ENCODE measurements at regions not wholly inside any gene's neighbourhood (a gene's known extent, or its start where the extent isn't known, plus 50 kb on each side); places are given as distances from the start of the nearest gene placed in this dataset.
"Not testable (repeated sequence)": the region's sequence is repeated elsewhere in the genome, so short reads cannot be mapped to it uniquely, and the experiment has no call there.

DNA sequence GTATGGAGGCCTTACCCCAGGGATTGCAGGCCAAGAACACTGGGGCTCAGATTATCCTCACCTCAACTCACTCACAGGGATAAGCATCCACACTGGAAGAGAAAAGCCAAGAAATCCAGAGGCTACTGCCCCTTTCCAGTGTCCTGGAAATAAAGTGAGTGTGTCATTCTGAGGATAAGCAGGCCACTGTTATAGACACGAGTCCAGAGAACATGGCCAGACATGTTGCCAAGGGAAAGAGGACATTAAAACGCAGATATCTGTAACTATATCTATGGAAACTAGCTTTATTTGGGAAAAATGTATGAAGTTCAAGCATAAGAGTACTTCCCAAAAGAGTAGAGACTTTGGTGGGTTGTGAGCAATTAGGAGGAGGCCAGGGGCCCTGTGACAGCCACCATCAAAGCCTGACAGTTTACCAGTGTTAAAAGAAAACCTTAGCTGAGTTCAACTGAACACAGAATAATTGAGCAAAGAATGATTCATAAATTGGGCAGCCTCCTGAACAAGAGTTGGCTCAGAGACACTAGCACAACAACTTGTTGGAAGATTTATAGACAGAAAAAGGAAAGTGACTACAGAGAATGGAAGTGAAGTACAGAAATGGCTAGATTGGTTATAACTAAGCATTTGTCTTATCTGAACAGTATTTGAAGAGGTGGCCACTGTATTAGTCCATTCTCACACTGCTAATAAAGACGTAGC is 1222.2 kb downstream of the STIM2 start:
- ATAC-seq: no peak
- DNase-seq: no peak

DNA sequence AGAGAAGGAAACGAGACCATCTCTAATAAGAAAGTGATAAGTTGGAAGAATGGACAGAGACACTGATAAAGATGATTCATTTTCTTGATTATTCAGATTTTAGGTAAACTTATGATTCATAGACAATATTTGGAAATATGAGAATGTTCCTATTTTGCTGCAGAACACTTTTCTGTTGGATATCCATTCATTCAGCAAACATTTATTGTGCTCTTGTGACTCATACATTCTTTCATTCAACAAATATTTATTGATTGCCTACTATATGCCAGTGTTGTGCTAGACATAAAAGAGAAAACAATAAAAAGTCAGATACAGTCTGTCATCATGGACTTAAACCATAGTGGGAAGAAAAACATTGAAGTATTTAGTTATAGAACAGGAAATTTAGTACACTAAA is 1232.0 kb downstream of the STIM2 start:
- ATAC-seq (no peak), DNase-seq (no peak)

GRCh38 chr4:28093071-28093470 is 1232.4 kb downstream of the STIM2 start:
- DNase-seq (no peak), ATAC-seq (no peak)

DNA sequence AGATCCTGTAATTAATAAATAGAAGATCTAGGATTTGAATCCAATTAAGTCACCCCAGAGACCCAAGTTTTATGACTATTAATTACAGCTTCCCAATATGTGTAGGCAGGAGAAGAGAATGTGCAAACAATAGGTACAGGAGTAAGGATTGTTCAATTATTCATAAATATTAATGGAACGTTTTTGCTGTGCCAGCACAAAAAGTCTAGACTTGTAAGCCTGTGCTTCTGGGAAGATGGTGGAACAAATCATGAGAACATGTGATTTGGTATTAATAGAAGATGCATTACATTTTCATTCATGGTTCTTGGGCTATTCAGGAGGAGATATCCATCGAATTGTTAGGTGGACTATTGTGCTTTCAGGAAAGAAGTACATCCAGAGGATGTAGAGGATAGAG is 1240.9 kb downstream of the STIM2 start:
- DNase-seq: no peak
- no peak for ATAC-seq

GRCh38 chr4:28105271-28105859 is 1244.7 kb downstream of the STIM2 start:
- no peak for ATAC-seq
- DNase-seq: no peak

GRCh38 chr4:28106155-28106554 is 1245.5 kb downstream of the STIM2 start:
- ATAC-seq (no peak), DNase-seq (no peak)

DNA sequence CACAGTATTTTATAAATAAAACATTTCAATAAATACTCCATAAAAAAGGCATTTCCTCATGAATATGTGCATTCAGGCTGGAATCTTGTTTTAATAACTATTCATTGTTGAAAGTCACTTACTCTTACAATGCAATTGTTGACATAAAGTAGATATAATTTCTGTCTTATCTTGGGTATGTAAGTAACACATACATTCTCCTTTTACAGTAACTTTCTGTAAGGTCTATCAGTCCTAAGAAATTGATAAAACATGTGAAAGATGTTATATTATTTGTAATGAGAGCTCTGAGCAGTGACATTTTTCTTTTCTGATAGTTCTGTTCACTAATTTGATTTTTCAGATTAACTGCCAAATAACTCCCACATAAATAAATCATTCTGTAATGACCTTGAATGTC is 1249.2 kb downstream of the STIM2 start:
- ATAC-seq (no peak), DNase-seq (no peak)

DNA sequence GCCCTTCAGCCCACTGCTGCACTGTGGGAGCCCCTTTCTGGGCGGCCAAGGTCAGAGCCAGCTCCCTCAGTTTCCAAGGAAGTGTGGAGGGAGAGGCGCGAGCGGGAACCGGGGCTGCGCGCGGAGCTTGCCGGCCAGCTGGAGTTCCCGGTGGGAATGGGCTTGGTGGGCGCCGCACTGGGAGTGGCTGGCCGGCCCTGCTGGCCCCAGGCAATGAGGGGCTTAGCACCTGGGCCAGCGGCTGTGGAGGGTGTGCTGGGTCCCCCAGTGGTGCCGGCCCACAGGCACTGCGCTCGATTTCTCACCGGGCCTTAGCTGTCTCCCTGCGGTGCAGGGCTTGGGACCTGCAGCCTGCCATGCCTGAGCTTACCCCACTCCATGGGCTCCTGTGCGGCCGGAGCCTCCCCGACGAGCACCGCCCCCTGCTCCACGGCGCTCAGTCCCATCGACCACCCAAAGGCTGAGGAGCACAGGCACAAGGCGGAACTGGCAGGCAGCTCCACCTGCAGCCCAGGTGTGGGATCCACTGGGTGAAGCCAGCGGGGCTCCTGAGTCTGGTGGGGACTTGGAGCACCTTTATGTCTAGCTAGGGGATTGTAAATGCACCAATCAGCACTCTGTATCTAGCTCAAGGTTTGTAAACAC is 1252.2 kb downstream of the STIM2 start:
- DNase-seq, ATAC-seq: not testable (repeated sequence)

DNA sequence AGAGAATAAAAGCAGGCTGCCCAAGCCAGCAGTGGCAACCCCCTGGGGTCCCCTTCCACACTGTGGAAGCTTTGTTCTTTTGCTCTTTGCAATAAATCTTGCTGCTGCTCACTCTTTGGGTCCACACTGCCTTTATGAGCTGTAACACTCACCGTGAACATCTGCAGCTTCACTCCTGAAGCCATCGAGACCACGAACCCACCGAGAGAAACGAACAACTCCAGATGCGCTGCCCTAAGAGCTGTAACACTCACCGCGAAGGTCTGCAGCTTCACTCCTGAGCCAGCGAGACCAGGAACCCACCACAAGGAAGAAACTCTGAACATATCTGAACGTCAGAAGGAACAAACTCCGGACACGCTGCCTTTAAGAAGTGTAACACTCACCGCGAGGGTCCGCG is 1252.9 kb downstream of the STIM2 start:
- ATAC-seq, DNase-seq: not testable (repeated sequence)

DNA sequence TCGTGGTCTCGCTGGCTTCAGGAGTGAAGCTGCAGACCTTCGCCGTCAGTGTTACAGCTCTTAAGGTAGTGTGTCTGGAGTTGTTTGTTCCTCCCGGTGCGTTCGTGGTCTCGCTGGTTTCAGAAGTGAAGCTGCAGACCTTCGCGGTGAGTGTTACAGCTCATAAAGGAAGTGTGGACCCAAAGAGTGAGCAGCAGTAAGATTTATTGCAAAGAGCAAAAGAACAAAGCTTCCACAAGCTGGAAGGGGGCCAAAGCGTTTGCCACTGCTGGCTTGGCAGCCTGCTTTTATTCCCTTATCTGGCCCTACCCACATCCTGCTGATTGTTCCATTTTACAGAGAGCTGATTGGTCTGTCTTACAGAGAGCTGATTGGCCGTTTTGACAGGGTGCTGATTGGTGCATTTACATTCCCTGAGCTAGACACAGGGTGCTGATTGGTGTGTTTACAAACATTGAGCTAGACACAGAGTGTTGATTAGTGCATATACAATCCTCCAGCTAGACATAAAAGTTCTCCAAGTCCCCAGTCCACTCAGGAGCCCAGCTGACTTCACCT is 1256.0 kb downstream of the STIM2 start:
- not testable (repeated sequence) for ATAC-seq, DNase-seq

- ATAC-seq (no peak), DNase-seq (no peak)
Observed at GRCh38 chr4:28117084-28117682, 1256.5 kb downstream of the STIM2 start.

- DNase-seq (no peak), ATAC-seq (no peak)
Observed at GRCh38 chr4:28146191-28146590, 1285.5 kb downstream of the STIM2 start.

GRCh38 chr4:28148221-28148620 is 1287.6 kb downstream of the STIM2 start:
- no peak for DNase-seq
- no peak for ATAC-seq

GRCh38 chr4:28149762-28150161 is 1289.1 kb downstream of the STIM2 start:
- ATAC-seq (no peak), DNase-seq (no peak)

GRCh38 chr4:28151314-28151713 is 1290.7 kb downstream of the STIM2 start:
- no peak for DNase-seq
- ATAC-seq: no peak

DNA sequence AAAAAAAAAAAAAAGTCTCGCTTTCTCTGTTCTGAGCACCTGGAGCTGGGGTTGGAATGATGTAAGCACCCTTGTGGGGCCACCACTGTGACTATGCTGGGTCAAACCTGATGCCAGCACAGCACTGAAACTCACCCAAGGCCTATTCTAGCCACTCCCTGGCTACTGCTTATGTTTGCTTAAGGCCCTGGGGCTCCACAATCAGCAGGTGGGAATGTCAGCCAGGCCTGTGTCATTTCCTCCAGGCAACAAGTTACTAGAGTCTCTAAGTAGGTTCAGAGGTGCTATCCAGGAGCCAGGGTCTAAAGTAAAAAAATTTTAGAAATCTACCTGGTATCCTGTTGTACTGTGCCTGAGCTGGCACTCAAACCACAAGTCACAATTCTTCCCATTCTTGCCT is 1306.8 kb downstream of the STIM2 start:
- no peak for ATAC-seq
- DNase-seq: no peak

GRCh38 chr4:28176942-28177341 is 1316.3 kb downstream of the STIM2 start:
- no peak for DNase-seq
- ATAC-seq: no peak

- DNase-seq (no peak), ATAC-seq (no peak)
Observed at GRCh38 chr4:28177641-28178040, 1317.0 kb downstream of the STIM2 start.

- DNase-seq (no peak), ATAC-seq (no peak)
Observed at GRCh38 chr4:28179126-28179525, 1318.5 kb downstream of the STIM2 start.

DNA sequence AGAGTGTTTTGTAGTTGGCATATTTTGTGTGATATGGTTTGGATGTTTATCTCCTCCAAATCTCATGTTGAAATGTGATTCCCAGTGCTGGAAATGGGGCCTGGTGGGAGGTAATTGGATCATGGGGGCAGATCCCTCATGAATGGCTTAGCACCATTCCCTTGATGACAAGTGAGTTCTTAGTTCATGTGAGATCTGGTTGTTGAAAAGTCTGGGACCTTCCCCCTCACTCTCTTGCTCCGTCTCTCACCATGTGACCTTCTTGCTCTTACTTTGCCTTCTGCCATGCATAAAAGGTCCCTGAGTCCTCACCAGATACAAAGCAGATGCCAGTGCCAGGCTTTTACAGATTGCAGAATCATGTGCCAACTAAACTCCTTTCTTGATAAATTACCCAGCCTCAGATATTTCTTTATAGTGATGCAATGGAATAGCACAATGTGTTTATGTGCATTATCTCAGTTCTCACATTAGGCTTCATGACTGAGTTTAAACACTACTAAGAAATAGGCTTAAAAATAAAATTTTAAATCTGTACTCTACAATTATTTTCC is 1348.8 kb downstream of the STIM2 start:
- ATAC-seq (no peak), DNase-seq (no peak)

DNA sequence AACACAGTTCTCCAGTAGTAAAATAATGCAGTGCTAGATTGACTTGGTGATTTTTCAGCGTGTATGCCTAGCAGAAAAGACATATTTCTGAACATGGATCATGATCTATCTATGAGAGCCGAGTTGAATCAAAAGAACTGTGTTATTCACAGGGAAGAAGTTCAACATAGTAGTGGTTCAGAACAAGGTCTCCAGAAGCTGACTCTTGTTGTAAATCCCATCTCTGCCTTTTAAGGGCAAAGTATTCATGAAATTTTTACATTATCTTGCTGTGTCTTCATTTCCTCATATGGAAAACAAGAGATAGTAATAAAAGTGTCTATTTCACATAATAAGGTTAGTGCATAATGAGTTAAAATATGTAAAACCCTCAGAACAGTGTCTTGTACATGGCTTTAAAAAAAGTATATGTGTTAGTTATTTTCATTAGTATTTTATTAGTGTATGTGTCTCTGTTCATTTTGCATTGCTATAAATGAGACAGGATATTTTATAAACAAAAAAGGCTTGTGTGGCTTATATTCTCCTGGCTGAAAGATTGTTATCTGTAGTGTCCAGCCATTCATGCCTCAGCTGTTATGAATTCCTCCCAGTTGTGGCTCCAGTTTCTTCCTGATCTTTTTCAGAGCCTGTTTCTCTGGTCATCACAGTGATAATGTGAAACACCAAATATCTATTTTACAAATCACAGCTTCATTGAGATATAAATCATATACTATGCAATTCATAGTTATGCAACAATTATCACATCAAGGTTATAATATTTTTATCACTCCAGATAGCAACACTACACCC is 1351.2 kb downstream of the STIM2 start:
- no peak for ATAC-seq
- no peak for DNase-seq

DNA sequence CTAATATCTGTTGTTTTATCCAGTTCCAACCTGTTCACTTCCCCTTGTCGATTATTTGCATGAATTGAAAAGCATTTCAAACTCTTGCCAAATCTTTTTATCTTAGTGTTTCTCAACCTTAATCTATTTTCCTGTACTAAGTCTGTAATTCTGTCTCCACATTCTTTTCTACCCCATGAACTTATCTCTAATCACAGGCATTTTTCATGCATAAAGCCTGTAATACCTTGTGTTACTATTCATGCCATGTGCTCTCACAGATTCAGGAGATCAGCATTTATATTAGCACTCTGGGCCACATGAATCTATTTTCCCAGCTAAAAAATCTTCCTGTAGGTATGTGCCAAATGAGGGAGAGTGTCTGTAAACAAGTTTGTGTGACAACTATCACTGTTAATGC is 1360.9 kb downstream of the STIM2 start:
- DNase-seq: no peak
- no peak for ATAC-seq
